ENCODE measurements at regions not wholly inside any gene's neighbourhood (a gene's known extent, or its start where the extent isn't known, plus 50 kb on each side); places are given as distances from the start of the nearest gene placed in this dataset.

- no peaks in the 10 kb centered on the region for H3K9me3 ChIP-seq (replicated peaks in 1 of 2; ENCODE audit: control insufficient read depth in 2 of 2, insufficient read depth in 1 of 2, low read depth in 1 of 2, low read length in 2 of 2)
- no peak for DNase-seq (ENCODE audit: low spot score)
- H3K4me3 ChIP-seq (ENCODE audit: low read length in 2 of 2): no peak overlapping the region
- H3K79me1 ChIP-seq (ENCODE audit: low read depth, low read length): no peaks in the 10 kb centered on the region
- H3K4me2 ChIP-seq (ENCODE audit: insufficient read depth, low read length, poor library complexity, severe bottlenecking): no peak overlapping the region
- no peak overlapping the region for H3K27ac ChIP-seq (replicated peaks; ENCODE audit: low read length)
- no peak overlapping the region for H3K14ac ChIP-seq (ENCODE audit: low read length)
- no peak overlapping the region for H3K23ac ChIP-seq (ENCODE audit: low read depth, low read length, poor library complexity)
- no peak overlapping the region for H2BK5ac ChIP-seq (ENCODE audit: low read length)
- no peak overlapping the region for H3K9ac ChIP-seq (ENCODE audit: low read depth, low read length, poor library complexity)
- H4K8ac ChIP-seq (ENCODE audit: low read depth, low read length): no peak overlapping the region
- no peak overlapping the region for H4K91ac ChIP-seq (ENCODE audit: low read depth, low read length, poor library complexity)
- H3K18ac ChIP-seq (ENCODE audit: low read length): no peak overlapping the region
- no peaks in the 10 kb centered on the region for H3K27me3 ChIP-seq (ENCODE audit: control insufficient read depth in 3 of 3, insufficient read depth in 3 of 3, low read depth in 1 of 3, low read length in 3 of 3)
- H2BK120ac ChIP-seq (ENCODE audit: low read depth, low read length): no peak overlapping the region
- no peaks in the 10 kb centered on the region for H3K4me1 ChIP-seq (ENCODE audit: control insufficient read depth in 2 of 2, insufficient read depth in 1 of 2, low read depth in 1 of 2, low read length in 2 of 2)
- no peak overlapping the region for H2AK5ac ChIP-seq (ENCODE audit: low read depth, low read length)
- no peak overlapping the region for H3K4ac ChIP-seq (ENCODE audit: low read length)
- no peak overlapping the region for H2AFZ ChIP-seq (ENCODE audit: low read length)
- no peak overlapping the region for H2BK12ac ChIP-seq (ENCODE audit: low read length)
- no peaks in the 10 kb centered on the region for H3K36me3 ChIP-seq (replicated peaks in 1 of 2; ENCODE audit: control insufficient read depth in 2 of 2, insufficient read depth in 2 of 2, low read length in 2 of 2)
- no peak overlapping the region for H2BK15ac ChIP-seq (ENCODE audit: low read length)
Measured at GRCh38 chr3:76161856-76162255, 376.5 kb upstream of the ZNF717 start.

DNA sequence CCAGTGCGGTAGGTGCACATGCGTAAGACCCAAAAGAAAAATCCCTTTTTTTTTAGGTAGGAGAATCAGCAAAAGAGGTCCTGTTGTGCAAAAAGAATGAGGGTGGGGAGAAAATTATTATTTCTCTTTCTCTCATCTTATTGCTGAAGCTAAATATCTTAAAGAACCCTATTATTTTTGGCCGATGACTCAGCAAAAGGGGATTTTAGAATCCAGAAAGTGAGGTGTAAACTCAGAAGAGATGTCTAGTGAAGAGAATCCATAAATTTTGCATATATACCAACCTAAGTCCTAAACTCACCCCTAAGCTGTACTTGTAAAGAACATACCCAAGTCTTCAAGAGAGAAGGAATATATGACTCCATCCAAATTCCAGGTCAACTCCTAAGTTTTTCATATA lies 386.3 kb upstream of the ZNF717 start:
- Histone ChIP-seq H3K4me3 (ENCODE audit: low read length in 2 of 2) (no peak overlapping the region), H3K79me1 (ENCODE audit: low read depth, low read length) (no peaks in the 10 kb centered on the region), H3K9ac (ENCODE audit: low read depth, low read length, poor library complexity) (no peak overlapping the region), H3K4me2 (ENCODE audit: insufficient read depth, low read length, poor library complexity, severe bottlenecking) (no peak overlapping the region), H3K27ac (replicated peaks; ENCODE audit: low read length) (no peak overlapping the region), H3K23ac (ENCODE audit: low read depth, low read length, poor library complexity) (no peak overlapping the region), H2AFZ (ENCODE audit: low read length) (no peak overlapping the region), H2BK5ac (ENCODE audit: low read length) (no peak overlapping the region), H4K91ac (ENCODE audit: low read depth, low read length, poor library complexity) (no peak overlapping the region), H3K36me3 (replicated peaks in 1 of 2; ENCODE audit: control insufficient read depth in 2 of 2, insufficient read depth in 2 of 2, low read length in 2 of 2) (no peaks in the 10 kb centered on the region), H2BK120ac (ENCODE audit: low read depth, low read length) (no peak overlapping the region), H3K4ac (ENCODE audit: low read length) (no peak overlapping the region), H3K18ac (ENCODE audit: low read length) (no peak overlapping the region), H3K27me3 (ENCODE audit: control insufficient read depth in 3 of 3, insufficient read depth in 3 of 3, low read depth in 1 of 3, low read length in 3 of 3) (no peaks in the 10 kb centered on the region), H2BK12ac (ENCODE audit: low read length) (no peak overlapping the region), H3K4me1 (ENCODE audit: control insufficient read depth in 2 of 2, insufficient read depth in 1 of 2, low read depth in 1 of 2, low read length in 2 of 2) (no peaks in the 10 kb centered on the region), H3K14ac (ENCODE audit: low read length) (no peak overlapping the region), H4K8ac (ENCODE audit: low read depth, low read length) (no peak overlapping the region), H2AK5ac (ENCODE audit: low read depth, low read length) (no peak overlapping the region), H2BK15ac (ENCODE audit: low read length) (no peak overlapping the region), H3K9me3 (replicated peaks in 1 of 2; ENCODE audit: control insufficient read depth in 2 of 2, insufficient read depth in 1 of 2, low read depth in 1 of 2, low read length in 2 of 2) (no peaks in the 10 kb centered on the region)
- no peak for DNase-seq (ENCODE audit: low spot score)
- no CpG with 5 or more reads among the region's 3 CpGs for WGBS, 2 donors (ENCODE audit: extremely low coverage in 2 of 2, insufficient read length in 2 of 2, insufficient replicate concordance in 1 of 2)

- no peak overlapping the region for H3K18ac ChIP-seq (ENCODE audit: low read length)
- H3K36me3 ChIP-seq (replicated peaks in 1 of 2; ENCODE audit: control insufficient read depth in 2 of 2, insufficient read depth in 2 of 2, low read length in 2 of 2): no peaks in the 10 kb centered on the region
- H3K4ac ChIP-seq (ENCODE audit: low read length): no peak overlapping the region
- H3K4me1 ChIP-seq (ENCODE audit: control insufficient read depth in 2 of 2, insufficient read depth in 1 of 2, low read depth in 1 of 2, low read length in 2 of 2): no peaks in the 10 kb centered on the region
- no peak overlapping the region for H3K27ac ChIP-seq (replicated peaks; ENCODE audit: low read length)
- no peak overlapping the region for H2BK15ac ChIP-seq (ENCODE audit: low read length)
- H3K79me1 ChIP-seq (ENCODE audit: low read depth, low read length): no peaks in the 10 kb centered on the region
- no peaks in the 10 kb centered on the region for H3K9me3 ChIP-seq (replicated peaks in 1 of 2; ENCODE audit: control insufficient read depth in 2 of 2, insufficient read depth in 1 of 2, low read depth in 1 of 2, low read length in 2 of 2)
- no peak overlapping the region for H4K91ac ChIP-seq (ENCODE audit: low read depth, low read length, poor library complexity)
- no peak overlapping the region for H4K8ac ChIP-seq (ENCODE audit: low read depth, low read length)
- H2BK12ac ChIP-seq (ENCODE audit: low read length): no peak overlapping the region
- DNase-seq (ENCODE audit: low spot score): no peak
- no peaks in the 10 kb centered on the region for H3K27me3 ChIP-seq (ENCODE audit: control insufficient read depth in 3 of 3, insufficient read depth in 3 of 3, low read depth in 1 of 3, low read length in 3 of 3)
- WGBS, 2 donors (ENCODE audit: extremely low coverage in 2 of 2, insufficient read length in 2 of 2, insufficient replicate concordance in 1 of 2): no CpG with 5 or more reads among the region's 4 CpGs
- no peak overlapping the region for H3K23ac ChIP-seq (ENCODE audit: low read depth, low read length, poor library complexity)
- no peak overlapping the region for H3K14ac ChIP-seq (ENCODE audit: low read length)
- no peak overlapping the region for H2AK5ac ChIP-seq (ENCODE audit: low read depth, low read length)
- no peak overlapping the region for H2AFZ ChIP-seq (ENCODE audit: low read length)
- no peak overlapping the region for H2BK120ac ChIP-seq (ENCODE audit: low read depth, low read length)
- H2BK5ac ChIP-seq (ENCODE audit: low read length): no peak overlapping the region
- H3K4me3 ChIP-seq (ENCODE audit: low read length in 2 of 2): no peak overlapping the region
- H3K4me2 ChIP-seq (ENCODE audit: insufficient read depth, low read length, poor library complexity, severe bottlenecking): no peak overlapping the region
- H3K9ac ChIP-seq (ENCODE audit: low read depth, low read length, poor library complexity): no peak overlapping the region
Measured at GRCh38 chr3:76177610-76178009, 392.3 kb upstream of the ZNF717 start.

DNA sequence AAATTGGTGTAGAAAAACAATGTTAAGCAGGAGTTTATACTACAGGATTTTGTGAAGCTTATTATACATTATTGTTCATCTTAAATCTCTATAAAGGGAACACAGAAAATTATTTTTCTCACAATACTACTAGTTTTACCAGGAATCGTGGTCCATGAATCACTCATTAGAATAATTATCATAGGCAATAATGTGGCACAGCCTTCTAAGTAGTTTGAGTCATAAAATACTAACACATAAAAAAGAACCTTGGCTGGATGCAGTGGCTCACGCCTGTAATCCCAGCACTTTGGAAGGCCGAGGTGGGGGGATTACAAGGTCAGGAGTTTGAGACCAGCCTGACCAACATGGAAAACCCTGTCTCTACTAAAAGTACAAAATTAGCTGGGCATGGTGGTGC lies 393.1 kb upstream of the ZNF717 start:
- Histone ChIP-seq H2BK15ac (ENCODE audit: low read length) (no peak overlapping the region), H3K36me3 (replicated peaks in 1 of 2; ENCODE audit: control insufficient read depth in 2 of 2, insufficient read depth in 2 of 2, low read length in 2 of 2) (no peaks in the 10 kb centered on the region), H3K4me2 (ENCODE audit: insufficient read depth, low read length, poor library complexity, severe bottlenecking) (no peak overlapping the region), H2AK5ac (ENCODE audit: low read depth, low read length) (no peak overlapping the region), H4K8ac (ENCODE audit: low read depth, low read length) (no peak overlapping the region), H3K18ac (ENCODE audit: low read length) (no peak overlapping the region), H3K9me3 (replicated peaks in 1 of 2; ENCODE audit: control insufficient read depth in 2 of 2, insufficient read depth in 1 of 2, low read depth in 1 of 2, low read length in 2 of 2) (no peaks in the 10 kb centered on the region), H3K4me1 (ENCODE audit: control insufficient read depth in 2 of 2, insufficient read depth in 1 of 2, low read depth in 1 of 2, low read length in 2 of 2) (no peaks in the 10 kb centered on the region), H3K4me3 (ENCODE audit: low read length in 2 of 2) (no peak overlapping the region), H3K27me3 (ENCODE audit: control insufficient read depth in 3 of 3, insufficient read depth in 3 of 3, low read depth in 1 of 3, low read length in 3 of 3) (no peaks in the 10 kb centered on the region), H3K23ac (ENCODE audit: low read depth, low read length, poor library complexity) (no peak overlapping the region), H3K9ac (ENCODE audit: low read depth, low read length, poor library complexity) (no peak overlapping the region), H4K91ac (ENCODE audit: low read depth, low read length, poor library complexity) (no peak overlapping the region), H3K79me1 (ENCODE audit: low read depth, low read length) (no peaks in the 10 kb centered on the region), H2BK120ac (ENCODE audit: low read depth, low read length) (no peak overlapping the region), H3K27ac (replicated peaks; ENCODE audit: low read length) (no peak overlapping the region), H2BK5ac (ENCODE audit: low read length) (no peak overlapping the region), H3K14ac (ENCODE audit: low read length) (no peak overlapping the region), H2BK12ac (ENCODE audit: low read length) (no peak overlapping the region), H2AFZ (ENCODE audit: low read length) (no peak overlapping the region), H3K4ac (ENCODE audit: low read length) (no peak overlapping the region)
- DNase-seq (ENCODE audit: low spot score): no peak
- no CpG with 5 or more reads among the region's 3 CpGs for WGBS, 2 donors (ENCODE audit: extremely low coverage in 2 of 2, insufficient read length in 2 of 2, insufficient replicate concordance in 1 of 2)

Data from neuronal stem cell (in vitro differentiated cells).